ENCODE measurements at regions not wholly inside any gene's neighbourhood (a gene's known extent, or its start where the extent isn't known, plus 50 kb on each side); places are given as distances from the start of the nearest gene placed in this dataset.

DNA sequence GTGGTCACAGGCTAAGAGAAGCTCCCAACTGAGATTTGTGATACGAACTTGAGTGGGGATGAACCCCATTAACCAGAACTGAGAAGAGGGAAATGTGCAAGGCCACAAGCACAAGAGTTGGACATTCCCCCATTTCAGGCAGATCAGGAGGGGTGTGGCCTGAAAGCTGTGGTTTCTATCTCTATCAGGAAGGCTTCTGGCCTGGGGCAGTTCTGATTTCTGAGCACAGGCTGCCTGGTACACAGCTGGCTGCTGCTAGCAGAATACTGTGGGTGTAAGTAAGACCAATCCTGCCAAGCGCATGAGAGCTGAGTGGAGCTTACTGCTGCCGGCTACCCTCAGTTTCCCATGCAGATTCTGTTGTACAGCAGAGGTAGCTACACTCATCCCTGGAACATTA, 484.6 kb downstream of the SATB2 start:
- TF ChIP-seq, protein P1, sequence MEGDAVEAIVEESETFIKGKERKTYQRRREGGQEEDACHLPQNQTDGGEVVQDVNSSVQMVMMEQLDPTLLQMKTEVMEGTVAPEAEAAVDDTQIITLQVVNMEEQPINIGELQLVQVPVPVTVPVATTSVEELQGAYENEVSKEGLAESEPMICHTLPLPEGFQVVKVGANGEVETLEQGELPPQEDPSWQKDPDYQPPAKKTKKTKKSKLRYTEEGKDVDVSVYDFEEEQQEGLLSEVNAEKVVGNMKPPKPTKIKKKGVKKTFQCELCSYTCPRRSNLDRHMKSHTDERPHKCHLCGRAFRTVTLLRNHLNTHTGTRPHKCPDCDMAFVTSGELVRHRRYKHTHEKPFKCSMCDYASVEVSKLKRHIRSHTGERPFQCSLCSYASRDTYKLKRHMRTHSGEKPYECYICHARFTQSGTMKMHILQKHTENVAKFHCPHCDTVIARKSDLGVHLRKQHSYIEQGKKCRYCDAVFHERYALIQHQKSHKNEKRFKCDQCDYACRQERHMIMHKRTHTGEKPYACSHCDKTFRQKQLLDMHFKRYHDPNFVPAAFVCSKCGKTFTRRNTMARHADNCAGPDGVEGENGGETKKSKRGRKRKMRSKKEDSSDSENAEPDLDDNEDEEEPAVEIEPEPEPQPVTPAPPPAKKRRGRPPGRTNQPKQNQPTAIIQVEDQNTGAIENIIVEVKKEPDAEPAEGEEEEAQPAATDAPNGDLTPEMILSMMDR (IDR thresholded peaks at IDR 0.05): no peak
- Histone ChIP-seq H3K27ac (no peak overlapping the region), H3K4me3 (no peak overlapping the region)
- no peak for DNase-seq (ENCODE audit: low spot score)

DNA sequence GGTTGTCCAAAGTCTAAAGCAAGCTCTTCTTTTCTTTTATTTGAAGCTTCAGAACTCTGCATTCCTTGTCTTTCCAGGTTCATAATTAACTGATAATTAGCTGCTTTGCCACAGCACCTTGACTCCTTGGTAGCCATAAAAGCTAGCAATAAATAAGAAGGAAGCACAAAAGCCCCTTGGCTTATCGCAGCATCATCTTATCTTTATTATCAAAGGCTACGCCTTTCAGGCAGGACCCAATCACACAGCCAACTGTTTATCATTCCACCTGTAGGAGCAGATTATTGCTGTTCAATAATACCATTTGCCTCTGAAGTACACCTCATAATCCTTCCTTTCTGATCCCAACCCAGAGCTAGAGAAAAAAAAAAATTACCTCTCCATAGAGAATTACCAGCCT, 489.2 kb downstream of the SATB2 start:
- no peak overlapping the region for H3K4me3 ChIP-seq
- DNase-seq (ENCODE audit: low spot score): no peak
- H3K27ac ChIP-seq: no peak overlapping the region

DNA sequence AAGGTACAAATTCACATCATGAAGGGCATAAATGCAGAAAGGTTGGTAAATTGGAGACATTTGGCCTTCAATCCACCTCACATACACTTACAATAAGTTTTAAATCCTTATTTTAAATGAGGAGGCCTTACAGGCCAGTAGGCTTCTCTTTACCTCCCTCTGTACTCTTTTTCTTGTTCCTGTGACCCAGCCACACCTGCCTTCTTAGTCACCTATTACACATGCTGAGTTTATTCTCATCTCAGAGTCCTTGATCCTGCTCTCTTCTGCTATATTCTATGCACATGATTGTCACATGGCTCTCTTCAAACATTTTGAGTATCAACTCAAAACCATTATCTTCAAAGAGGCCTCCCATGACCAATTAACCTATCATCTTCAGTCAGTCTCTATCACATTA, 491.5 kb downstream of the SATB2 start:
- no peak overlapping the region for H3K27ac ChIP-seq
- TF ChIP-seq, protein P1 (IDR thresholded peaks at IDR 0.05): no peak
- no peak overlapping the region for H3K4me3 ChIP-seq
- DNase-seq (ENCODE audit: low spot score): no peak

More for the DNA sequence above, 489.2 kb downstream of the SATB2 start:
- TF ChIP-seq, protein P1 (IDR thresholded peaks at IDR 0.05): no peak

DNA sequence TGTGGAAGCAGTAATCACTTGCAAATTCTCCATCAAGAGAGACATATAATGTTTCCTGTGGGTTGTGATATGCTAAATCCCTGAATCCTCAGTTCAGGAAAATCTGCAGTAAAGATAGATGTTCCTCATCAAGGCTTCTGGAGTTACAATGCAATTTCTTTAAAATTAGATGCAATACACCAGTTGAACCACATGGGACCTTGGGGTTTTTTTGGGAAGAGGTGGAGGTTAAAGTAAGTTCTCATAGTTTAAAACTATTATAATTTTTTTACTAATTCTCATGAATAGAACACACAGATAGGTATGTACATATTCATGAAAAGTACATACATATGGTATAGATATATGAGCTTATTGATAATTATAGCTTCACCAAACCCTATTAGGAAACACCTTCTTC, 496.2 kb downstream of the SATB2 start:
- TF ChIP-seq, protein P1 (IDR thresholded peaks at IDR 0.05): no peak
- no peak for DNase-seq (ENCODE audit: low spot score)
- Histone ChIP-seq H3K4me3 (no peak overlapping the region), H3K27ac (no peak overlapping the region)

DNA sequence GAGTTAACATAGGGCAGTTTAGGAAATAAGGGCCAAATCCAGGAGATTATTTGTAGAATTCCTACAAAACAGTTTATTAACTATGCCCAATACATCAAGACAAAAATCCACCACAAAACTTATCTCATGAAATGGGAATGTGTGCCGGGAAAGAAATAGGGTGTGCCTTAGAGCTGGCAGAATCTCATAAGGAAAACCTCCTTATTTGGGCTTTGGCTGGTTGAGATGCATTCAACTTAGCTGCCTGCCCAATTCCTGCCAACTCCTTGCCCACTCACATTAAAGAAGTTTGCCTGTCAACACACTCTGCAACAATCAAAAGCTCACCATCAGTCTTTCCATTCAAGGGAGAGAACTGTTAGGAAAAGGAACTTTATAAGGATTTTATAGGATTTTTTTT, 500.6 kb downstream of the SATB2 start:
- DNase-seq (ENCODE audit: low spot score): no peak
- TF ChIP-seq, protein P1 (IDR thresholded peaks at IDR 0.05): no peak
- no peak overlapping the region for H3K4me3 ChIP-seq

DNA sequence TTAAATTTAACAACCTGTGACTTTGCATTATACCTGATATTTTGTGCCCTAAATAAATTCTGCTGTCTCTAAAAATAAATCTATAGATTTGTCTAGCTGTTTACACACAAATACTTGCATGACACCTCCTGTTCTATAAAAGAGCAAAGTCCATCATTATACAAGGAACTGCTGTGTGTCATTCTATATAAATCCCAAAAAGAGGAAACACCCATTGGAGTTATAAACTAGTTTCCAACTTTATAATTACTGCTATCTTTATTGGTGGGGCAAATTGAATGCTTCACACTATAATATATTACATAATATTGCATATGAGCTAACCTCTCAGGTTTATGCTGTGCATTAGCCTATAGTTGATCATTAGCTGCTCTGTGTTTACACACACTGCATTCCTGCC, 504.4 kb downstream of the SATB2 start:
- no peak overlapping the region for H3K27ac ChIP-seq
- no peak for DNase-seq (ENCODE audit: low spot score)
- H3K4me3 ChIP-seq: no peak overlapping the region
- TF ChIP-seq, protein P1 (IDR thresholded peaks at IDR 0.05): no peak

More for the DNA sequence above, 500.6 kb downstream of the SATB2 start:
- H3K27ac ChIP-seq: no peak overlapping the region

DNA sequence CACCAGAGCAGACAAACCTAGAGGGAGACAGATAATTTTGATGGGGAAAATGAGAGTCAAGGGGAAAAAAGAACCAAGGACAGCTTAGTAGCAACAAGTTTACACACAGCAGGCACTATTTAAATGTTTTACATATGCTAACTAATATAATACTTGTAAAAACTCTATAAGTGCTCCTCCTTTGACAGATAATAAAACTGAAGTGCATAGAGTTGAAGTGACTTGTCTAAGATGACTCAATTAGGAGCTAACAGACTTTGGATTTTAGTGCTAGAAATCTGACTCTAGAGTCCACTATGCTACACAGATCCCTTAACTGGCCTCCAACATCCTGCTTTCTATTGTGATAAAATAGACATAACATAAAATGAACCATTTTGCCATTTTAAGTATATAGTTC, 506.9 kb downstream of the SATB2 start:
- Histone ChIP-seq H3K4me3 (no peak overlapping the region), H3K27ac (no peak overlapping the region)
- TF ChIP-seq, protein P1 (IDR thresholded peaks at IDR 0.05): no peak
- no peak for DNase-seq (ENCODE audit: low spot score)
